ENCODE measurements at regions not wholly inside any gene's neighbourhood (a gene's known extent, or its start where the extent isn't known, plus 50 kb on each side); places are given as distances from the start of the nearest gene placed in this dataset.

DNA sequence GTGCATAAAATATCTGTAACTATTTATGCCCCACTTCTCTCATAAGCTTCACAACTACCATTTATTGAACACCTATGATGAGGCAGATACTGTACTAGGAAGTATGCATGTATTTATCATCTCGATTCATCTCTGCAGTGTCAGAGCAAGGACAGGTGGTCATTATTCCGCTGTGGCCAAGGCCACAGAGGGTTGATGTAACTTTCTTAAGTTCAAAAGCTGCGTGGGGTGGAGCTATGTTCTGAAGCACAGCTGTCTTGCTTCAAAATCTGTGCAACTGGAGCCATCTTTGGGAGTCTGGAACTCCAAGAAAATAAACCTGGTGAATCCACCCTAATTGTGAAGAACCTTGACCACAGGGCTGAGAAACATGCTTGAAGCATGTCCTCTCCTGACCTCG, 60.2 kb upstream of the HMGXB4 start:
- Histone ChIP-seq H2AFZ (ENCODE audit: control insufficient read depth, low read depth, low read length) (no peak overlapping the region), H3K27me3 (replicated peaks in 1 of 2; ENCODE audit: control insufficient read depth in 2 of 2, insufficient read depth in 2 of 2, low read length in 1 of 2) (no peaks in the 10 kb centered on the region), H3K4me1 (ENCODE audit: control insufficient read depth, insufficient read depth, low read length) (peaks cover 8% of the 10 kb centered on the region; the same call in 1 of the 2 replicates), H3K4me3 (no peak overlapping the region), H3K79me2 (ENCODE audit: control insufficient read depth, insufficient read depth, low read length) (no peaks in the 10 kb centered on the region), H3K9ac (ENCODE audit: control insufficient read depth, insufficient read depth, low read length) (no peak overlapping the region), H4K20me1 (ENCODE audit: control insufficient read depth, insufficient read depth) (no peaks in the 10 kb centered on the region), H3K27ac (ENCODE audit: control insufficient read depth, insufficient read depth) (no peak overlapping the region), H3K9me3 (replicated peaks; ENCODE audit: control insufficient read depth, insufficient read depth, low read length) (no peaks in the 10 kb centered on the region), H3K4me2 (ENCODE audit: control insufficient read depth, insufficient read depth) (no peak overlapping the region), H3K36me3 (ENCODE audit: control insufficient read depth in 2 of 2, insufficient read depth in 2 of 2, low read length in 1 of 2) (peaks cover 0 to 3% of the 10 kb centered on the region in 2 experiments; a peak in 1 of 4 replicates)
- ChIA-PET CTCF (interaction anchor here (1.7 to 4.8 kb wide), 2 partner anchors 11 to 33 kb away, joined by 4 to 33 read pairs; no protein-coding TSS in a partner anchor), RAD21 (ENCODE audit: unreplicated experiment) (no interaction called here), POLR2A (interaction anchor here (1.1 kb wide), 1 partner anchor 10 kb away, joined by 7 read pairs; no protein-coding TSS in a partner anchor), SMC1A (ENCODE audit: uncharacterized antibody, unreplicated experiment) (interaction anchor here (3.5 kb wide), 1 partner anchor 10 kb away, joined by 18 read pairs; no protein-coding TSS in a partner anchor)
- TF ChIP-seq IRF4 (IDR thresholded peaks at IDR 0.05; ENCODE audit: low read depth, low read length) (no peak), SP1 (IDR thresholded peaks at IDR 0.05; ENCODE audit: low read depth, low read length) (no peak), MYC (IDR thresholded peaks at IDR 0.05; ENCODE audit: insufficient read depth, insufficient read length, insufficient replicate concordance, low read length, severe bottlenecking) (no peak)
- FAIRE-seq (no peak), DNase-seq (ENCODE audit: low read depth, low spot score) (no peak), ATAC-seq (no peak)
- in situ Hi-C loops (cut with MboI) (no loop called here), intact Hi-C loops (cut with micrococcal nuclease; ENCODE audit: unreplicated experiment) (no loop called here)
- 14% methylated on average over 4 of the region's 4 CpGs for WGBS (ENCODE audit: insufficient coverage, insufficient replicate concordance, low lambda C conversion rate, missing lambda C conversion rate)
- BruUV-seq (replicated peaks): no TSS peak

DNA sequence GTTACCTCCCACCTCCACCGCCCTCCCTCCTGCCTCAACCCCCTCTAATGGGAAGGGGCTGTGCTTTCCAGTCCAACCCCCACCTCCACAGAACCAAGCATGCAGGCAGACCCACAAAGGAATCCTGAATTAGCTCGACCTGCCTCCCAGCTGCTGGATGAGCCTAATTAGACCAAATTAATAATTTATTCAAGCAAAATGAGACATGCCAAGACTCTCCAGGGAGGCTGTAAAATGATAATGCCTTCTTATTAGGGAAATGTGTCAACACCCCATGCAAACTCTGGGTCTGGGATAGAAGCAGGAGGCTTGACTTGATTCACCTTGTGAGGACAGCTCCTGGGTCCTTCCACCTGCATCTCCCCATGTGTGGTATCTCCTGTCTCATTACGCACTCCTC, 59.4 kb upstream of the HMGXB4 start:
- ChIA-PET POLR2A (no interaction called here), RAD21 (ENCODE audit: unreplicated experiment) (interaction anchor here (1.0 to 1.3 kb wide), 2 partner anchors 32 to 173 kb away, joined by 3 read pairs; no protein-coding TSS in a partner anchor), CTCF (interaction anchor here (0.6 to 4.8 kb wide), 7 partner anchors 11 to 1961 kb away, joined by 3 to 33 read pairs (median 4); no protein-coding TSS in a partner anchor), SMC1A (ENCODE audit: uncharacterized antibody, unreplicated experiment) (interaction anchor here (0.9 to 3.5 kb wide), 4 partner anchors 9 to 34 kb away, joined by 3 to 18 read pairs (median 5); no protein-coding TSS in a partner anchor)
- ATAC-seq (peak; percentile 16), FAIRE-seq (no peak), DNase-seq (ENCODE audit: low read depth, low spot score) (no peak)
- Histone ChIP-seq H3K4me3 (no peak overlapping the region), H3K79me2 (ENCODE audit: control insufficient read depth, insufficient read depth, low read length) (no peaks in the 10 kb centered on the region), H3K9ac (ENCODE audit: control insufficient read depth, insufficient read depth, low read length) (no peak overlapping the region), H4K20me1 (ENCODE audit: control insufficient read depth, insufficient read depth) (no peaks in the 10 kb centered on the region), H3K36me3 (ENCODE audit: control insufficient read depth in 2 of 2, insufficient read depth in 2 of 2, low read length in 1 of 2) (no peaks in the 10 kb centered on the region), H3K4me1 (ENCODE audit: control insufficient read depth, insufficient read depth, low read length) (peaks cover 8% of the 10 kb centered on the region; the same call in 1 of the 2 replicates), H3K4me2 (ENCODE audit: control insufficient read depth, insufficient read depth) (no peak overlapping the region), H3K9me3 (replicated peaks; ENCODE audit: control insufficient read depth, insufficient read depth, low read length) (no peaks in the 10 kb centered on the region), H3K27ac (ENCODE audit: control insufficient read depth, insufficient read depth) (no peak overlapping the region), H3K27me3 (replicated peaks in 1 of 2; ENCODE audit: control insufficient read depth in 2 of 2, insufficient read depth in 2 of 2, low read length in 1 of 2) (no peaks in the 10 kb centered on the region), H2AFZ (ENCODE audit: control insufficient read depth, low read depth, low read length) (no peak overlapping the region)
- no TSS peak for BruUV-seq (replicated peaks)
- 33% methylated on average over 3 of the region's 3 CpGs for WGBS (ENCODE audit: insufficient coverage, insufficient replicate concordance, low lambda C conversion rate, missing lambda C conversion rate)
- in situ Hi-C loops (cut with MboI): no loop called here
- intact Hi-C loops (cut with micrococcal nuclease; ENCODE audit: unreplicated experiment): no loop called here
- TF ChIP-seq, protein P1, sequence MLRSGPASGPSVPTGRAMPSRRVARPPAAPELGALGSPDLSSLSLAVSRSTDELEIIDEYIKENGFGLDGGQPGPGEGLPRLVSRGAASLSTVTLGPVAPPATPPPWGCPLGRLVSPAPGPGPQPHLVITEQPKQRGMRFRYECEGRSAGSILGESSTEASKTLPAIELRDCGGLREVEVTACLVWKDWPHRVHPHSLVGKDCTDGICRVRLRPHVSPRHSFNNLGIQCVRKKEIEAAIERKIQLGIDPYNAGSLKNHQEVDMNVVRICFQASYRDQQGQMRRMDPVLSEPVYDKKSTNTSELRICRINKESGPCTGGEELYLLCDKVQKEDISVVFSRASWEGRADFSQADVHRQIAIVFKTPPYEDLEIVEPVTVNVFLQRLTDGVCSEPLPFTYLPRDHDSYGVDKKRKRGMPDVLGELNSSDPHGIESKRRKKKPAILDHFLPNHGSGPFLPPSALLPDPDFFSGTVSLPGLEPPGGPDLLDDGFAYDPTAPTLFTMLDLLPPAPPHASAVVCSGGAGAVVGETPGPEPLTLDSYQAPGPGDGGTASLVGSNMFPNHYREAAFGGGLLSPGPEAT (IDR thresholded peaks at IDR 0.05; ENCODE audit: low read depth): no peak
- TF ChIP-seq TBL1XR1 (IDR thresholded peaks at IDR 0.05; ENCODE audit: low read depth, low read length) (no peak), TCF12 (IDR thresholded peaks at IDR 0.05; ENCODE audit: low read depth, low read length) (no peak), NFXL1 (IDR thresholded peaks at IDR 0.05; ENCODE audit: borderline replicate concordance) (no peak), ETV6 (conservative IDR thresholded peaks at IDR 0.05 in 1 of 2, IDR thresholded peaks at IDR 0.05 in 1 of 2; ENCODE audit: borderline replicate concordance in 1 of 2, low read depth in 1 of 2) (no peak)
- TF ChIP-seq, protein P2, sequence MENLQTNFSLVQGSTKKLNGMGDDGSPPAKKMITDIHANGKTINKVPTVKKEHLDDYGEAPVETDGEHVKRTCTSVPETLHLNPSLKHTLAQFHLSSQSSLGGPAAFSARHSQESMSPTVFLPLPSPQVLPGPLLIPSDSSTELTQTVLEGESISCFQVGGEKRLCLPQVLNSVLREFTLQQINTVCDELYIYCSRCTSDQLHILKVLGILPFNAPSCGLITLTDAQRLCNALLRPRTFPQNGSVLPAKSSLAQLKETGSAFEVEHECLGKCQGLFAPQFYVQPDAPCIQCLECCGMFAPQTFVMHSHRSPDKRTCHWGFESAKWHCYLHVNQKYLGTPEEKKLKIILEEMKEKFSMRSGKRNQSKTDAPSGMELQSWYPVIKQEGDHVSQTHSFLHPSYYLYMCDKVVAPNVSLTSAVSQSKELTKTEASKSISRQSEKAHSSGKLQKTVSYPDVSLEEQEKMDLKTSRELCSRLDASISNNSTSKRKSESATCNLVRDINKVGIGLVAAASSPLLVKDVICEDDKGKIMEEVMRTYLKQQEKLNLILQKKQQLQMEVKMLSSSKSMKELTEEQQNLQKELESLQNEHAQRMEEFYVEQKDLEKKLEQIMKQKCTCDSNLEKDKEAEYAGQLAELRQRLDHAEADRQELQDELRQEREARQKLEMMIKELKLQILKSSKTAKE (IDR thresholded peaks at IDR 0.05; ENCODE audit: low read depth, poor library complexity, severe bottlenecking): no peak
- TF ChIP-seq, protein P3, sequence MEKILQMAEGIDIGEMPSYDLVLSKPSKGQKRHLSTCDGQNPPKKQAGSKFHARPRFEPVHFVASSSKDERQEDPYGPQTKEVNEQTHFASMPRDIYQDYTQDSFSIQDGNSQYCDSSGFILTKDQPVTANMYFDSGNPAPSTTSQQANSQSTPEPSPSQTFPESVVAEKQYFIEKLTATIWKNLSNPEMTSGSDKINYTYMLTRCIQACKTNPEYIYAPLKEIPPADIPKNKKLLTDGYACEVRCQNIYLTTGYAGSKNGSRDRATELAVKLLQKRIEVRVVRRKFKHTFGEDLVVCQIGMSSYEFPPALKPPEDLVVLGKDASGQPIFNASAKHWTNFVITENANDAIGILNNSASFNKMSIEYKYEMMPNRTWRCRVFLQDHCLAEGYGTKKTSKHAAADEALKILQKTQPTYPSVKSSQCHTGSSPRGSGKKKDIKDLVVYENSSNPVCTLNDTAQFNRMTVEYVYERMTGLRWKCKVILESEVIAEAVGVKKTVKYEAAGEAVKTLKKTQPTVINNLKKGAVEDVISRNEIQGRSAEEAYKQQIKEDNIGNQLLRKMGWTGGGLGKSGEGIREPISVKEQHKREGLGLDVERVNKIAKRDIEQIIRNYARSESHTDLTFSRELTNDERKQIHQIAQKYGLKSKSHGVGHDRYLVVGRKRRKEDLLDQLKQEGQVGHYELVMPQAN (conservative IDR thresholded peaks at IDR 0.05): no peak
